ENCODE measurements at regions not wholly inside any gene's neighbourhood (a gene's known extent, or its start where the extent isn't known, plus 50 kb on each side); places are given as distances from the start of the nearest gene placed in this dataset.

DNA sequence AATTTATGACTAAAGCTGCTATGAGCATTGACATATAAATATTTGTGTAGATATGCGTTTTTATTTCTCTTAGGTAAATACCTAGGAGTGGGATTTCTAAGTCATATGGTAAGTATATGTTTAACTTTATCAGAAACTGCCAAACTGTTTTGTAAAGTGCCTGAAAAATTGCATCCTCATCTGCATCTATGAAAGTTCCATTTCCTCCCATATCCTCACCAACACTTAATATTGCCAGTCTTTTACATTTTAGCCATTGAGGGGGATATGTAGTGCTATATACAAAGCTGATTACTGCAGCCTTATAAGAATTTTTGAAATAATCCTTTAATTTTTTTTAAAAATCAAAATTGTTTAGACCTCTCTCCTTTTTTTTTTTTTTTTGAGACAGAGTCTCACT is 123.1 kb upstream of the SPRY4 start:
- TF ChIP-seq YY1 (IDR thresholded peaks at IDR 0.05; ENCODE audit: low read depth) (no peak), ZBTB7A (IDR thresholded peaks at IDR 0.05; ENCODE audit: low read depth) (no peak), CEBPB (IDR thresholded peaks at IDR 0.05) (no peak), FOXM1 (IDR thresholded peaks at IDR 0.05; ENCODE audit: borderline replicate concordance, low read depth) (no peak), EP300 (IDR thresholded peaks at IDR 0.05; ENCODE audit: borderline replicate concordance) (no peak), EGR1 (IDR thresholded peaks at IDR 0.05) (no peak), NFIC (IDR thresholded peaks at IDR 0.05) (no peak), RAD21 (IDR thresholded peaks at IDR 0.05; ENCODE audit: low read depth) (no peak), TAF1 (IDR thresholded peaks at IDR 0.05; ENCODE audit: low read depth) (no peak), TEAD4 (IDR thresholded peaks at IDR 0.05) (no peak), CREB1 (IDR thresholded peaks at IDR 0.05; ENCODE audit: low read depth) (no peak), TCF12 (IDR thresholded peaks at IDR 0.05; ENCODE audit: low read depth) (no peak)
- TF ChIP-seq, protein P1, sequence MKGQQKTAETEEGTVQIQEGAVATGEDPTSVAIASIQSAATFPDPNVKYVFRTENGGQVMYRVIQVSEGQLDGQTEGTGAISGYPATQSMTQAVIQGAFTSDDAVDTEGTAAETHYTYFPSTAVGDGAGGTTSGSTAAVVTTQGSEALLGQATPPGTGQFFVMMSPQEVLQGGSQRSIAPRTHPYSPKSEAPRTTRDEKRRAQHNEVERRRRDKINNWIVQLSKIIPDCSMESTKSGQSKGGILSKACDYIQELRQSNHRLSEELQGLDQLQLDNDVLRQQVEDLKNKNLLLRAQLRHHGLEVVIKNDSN (IDR thresholded peaks at IDR 0.05) = no peak
- TF ChIP-seq, protein P2, sequence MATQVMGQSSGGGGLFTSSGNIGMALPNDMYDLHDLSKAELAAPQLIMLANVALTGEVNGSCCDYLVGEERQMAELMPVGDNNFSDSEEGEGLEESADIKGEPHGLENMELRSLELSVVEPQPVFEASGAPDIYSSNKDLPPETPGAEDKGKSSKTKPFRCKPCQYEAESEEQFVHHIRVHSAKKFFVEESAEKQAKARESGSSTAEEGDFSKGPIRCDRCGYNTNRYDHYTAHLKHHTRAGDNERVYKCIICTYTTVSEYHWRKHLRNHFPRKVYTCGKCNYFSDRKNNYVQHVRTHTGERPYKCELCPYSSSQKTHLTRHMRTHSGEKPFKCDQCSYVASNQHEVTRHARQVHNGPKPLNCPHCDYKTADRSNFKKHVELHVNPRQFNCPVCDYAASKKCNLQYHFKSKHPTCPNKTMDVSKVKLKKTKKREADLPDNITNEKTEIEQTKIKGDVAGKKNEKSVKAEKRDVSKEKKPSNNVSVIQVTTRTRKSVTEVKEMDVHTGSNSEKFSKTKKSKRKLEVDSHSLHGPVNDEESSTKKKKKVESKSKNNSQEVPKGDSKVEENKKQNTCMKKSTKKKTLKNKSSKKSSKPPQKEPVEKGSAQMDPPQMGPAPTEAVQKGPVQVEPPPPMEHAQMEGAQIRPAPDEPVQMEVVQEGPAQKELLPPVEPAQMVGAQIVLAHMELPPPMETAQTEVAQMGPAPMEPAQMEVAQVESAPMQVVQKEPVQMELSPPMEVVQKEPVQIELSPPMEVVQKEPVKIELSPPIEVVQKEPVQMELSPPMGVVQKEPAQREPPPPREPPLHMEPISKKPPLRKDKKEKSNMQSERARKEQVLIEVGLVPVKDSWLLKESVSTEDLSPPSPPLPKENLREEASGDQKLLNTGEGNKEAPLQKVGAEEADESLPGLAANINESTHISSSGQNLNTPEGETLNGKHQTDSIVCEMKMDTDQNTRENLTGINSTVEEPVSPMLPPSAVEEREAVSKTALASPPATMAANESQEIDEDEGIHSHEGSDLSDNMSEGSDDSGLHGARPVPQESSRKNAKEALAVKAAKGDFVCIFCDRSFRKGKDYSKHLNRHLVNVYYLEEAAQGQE (IDR thresholded peaks at IDR 0.05; ENCODE audit: low read depth) = no peak
- TF ChIP-seq, protein P3, sequence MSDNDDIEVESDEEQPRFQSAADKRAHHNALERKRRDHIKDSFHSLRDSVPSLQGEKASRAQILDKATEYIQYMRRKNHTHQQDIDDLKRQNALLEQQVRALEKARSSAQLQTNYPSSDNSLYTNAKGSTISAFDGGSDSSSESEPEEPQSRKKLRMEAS (IDR thresholded peaks at IDR 0.05) = no peak

DNA sequence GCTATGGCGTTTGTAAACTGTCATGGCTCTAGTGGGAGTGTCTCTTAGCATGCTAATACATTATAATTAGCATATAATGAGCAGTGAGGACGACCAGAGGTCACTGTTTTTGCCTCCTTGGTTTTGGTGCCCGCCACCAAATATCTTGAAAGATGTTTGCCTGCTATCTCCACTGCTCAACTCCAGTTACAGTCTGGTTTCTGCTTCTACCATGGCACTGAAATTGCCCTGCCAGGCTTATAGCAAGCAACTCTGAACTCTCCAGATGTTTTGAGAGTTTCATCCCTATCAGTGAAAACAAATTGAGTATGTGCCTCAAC is 122.1 kb upstream of the SPRY4 start:
- no peak for TF ChIP-seq EP300 (IDR thresholded peaks at IDR 0.05; ENCODE audit: borderline replicate concordance)
- TF ChIP-seq TAF1 (IDR thresholded peaks at IDR 0.05; ENCODE audit: low read depth) = no peak
- TF ChIP-seq YY1 (IDR thresholded peaks at IDR 0.05; ENCODE audit: low read depth) = no peak
- TF ChIP-seq, protein P1 (IDR thresholded peaks at IDR 0.05) = no peak

DNA sequence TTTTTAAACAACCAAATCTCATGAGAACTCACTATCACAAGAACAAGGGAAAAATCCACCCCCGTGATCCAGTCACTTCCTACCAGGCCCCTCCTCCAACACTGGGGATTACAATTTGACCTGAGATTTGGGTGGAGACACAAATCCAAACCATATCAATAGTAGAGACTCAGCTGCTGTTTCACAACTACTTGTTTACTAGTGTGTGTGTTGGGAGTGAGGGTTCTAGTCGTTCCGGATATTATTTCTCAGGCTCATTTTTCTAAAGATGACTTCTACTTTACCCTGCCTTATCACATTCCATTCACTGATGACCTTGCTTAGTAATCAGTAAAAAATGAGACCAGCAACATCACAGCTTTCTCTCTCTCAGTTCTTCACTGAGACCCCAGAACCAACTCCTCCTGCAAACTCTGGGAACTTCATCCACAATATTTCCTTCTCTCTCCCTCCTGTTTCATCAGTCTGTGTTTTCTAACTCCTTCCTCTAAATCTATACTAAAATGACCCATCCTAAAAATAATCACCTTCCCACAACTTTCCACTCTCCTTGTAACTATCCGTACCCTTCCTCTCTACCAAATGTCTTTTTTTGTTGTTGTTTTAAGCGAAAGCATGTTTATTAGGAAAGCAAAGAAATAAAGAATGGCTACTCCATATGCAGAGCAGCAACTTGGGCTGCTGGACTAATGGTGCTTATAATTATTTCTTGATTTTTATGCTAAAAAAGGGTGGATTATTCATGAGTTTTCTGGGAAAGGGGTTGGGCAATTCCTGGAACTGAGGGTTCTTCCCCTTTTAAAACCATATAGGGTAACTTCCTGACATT is 121.5 kb upstream of the SPRY4 start:
- TF ChIP-seq FOXM1 (IDR thresholded peaks at IDR 0.05; ENCODE audit: borderline replicate concordance, low read depth) = no peak
- TF ChIP-seq, protein P3 (IDR thresholded peaks at IDR 0.05) = no peak
- no peak for TF ChIP-seq EP300 (IDR thresholded peaks at IDR 0.05; ENCODE audit: borderline replicate concordance)
- no peak for TF ChIP-seq NFIC (IDR thresholded peaks at IDR 0.05)
- no peak for TF ChIP-seq RAD21 (IDR thresholded peaks at IDR 0.05; ENCODE audit: low read depth)
- no peak for TF ChIP-seq YY1 (IDR thresholded peaks at IDR 0.05; ENCODE audit: low read depth)
- no peak for TF ChIP-seq TCF12 (IDR thresholded peaks at IDR 0.05; ENCODE audit: low read depth)
- TF ChIP-seq CEBPB (IDR thresholded peaks at IDR 0.05) = no peak
- no peak for TF ChIP-seq TEAD4 (IDR thresholded peaks at IDR 0.05)
- TF ChIP-seq, protein P1 (IDR thresholded peaks at IDR 0.05) = no peak
- TF ChIP-seq EGR1 (IDR thresholded peaks at IDR 0.05) = no peak
- TF ChIP-seq ZBTB7A (IDR thresholded peaks at IDR 0.05; ENCODE audit: low read depth) = no peak
- TF ChIP-seq, protein P2 (IDR thresholded peaks at IDR 0.05; ENCODE audit: low read depth) = no peak
- no peak for TF ChIP-seq TAF1 (IDR thresholded peaks at IDR 0.05; ENCODE audit: low read depth)
- TF ChIP-seq CREB1 (IDR thresholded peaks at IDR 0.05; ENCODE audit: low read depth) = no peak

DNA sequence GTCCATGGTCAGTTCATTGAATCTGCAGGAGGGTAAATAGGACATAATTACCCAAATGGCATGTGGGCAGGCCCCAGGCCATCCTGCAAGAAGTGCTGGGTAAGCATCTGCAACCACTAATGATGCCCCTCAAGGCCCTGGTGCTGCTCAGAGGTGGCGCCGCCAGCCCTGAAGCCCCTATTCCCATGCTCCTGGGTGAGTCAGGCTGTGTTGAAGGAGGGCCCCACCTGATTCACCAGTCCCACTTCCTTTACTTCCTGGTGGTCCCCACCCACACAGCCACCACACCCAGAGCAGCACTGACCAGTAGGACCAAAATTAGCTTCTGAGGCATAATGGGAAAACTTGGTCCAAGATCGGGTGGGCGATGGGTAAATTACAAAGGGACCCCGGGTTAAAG is 120.4 kb upstream of the SPRY4 start:
- no peak for TF ChIP-seq RAD21 (IDR thresholded peaks at IDR 0.05; ENCODE audit: low read depth)
- TF ChIP-seq, protein P1 (IDR thresholded peaks at IDR 0.05) = no peak
- TF ChIP-seq, protein P2 (IDR thresholded peaks at IDR 0.05; ENCODE audit: low read depth) = no peak
- TF ChIP-seq CEBPB (IDR thresholded peaks at IDR 0.05) = no peak
- no peak for TF ChIP-seq TEAD4 (IDR thresholded peaks at IDR 0.05)
- no peak for TF ChIP-seq EP300 (IDR thresholded peaks at IDR 0.05; ENCODE audit: borderline replicate concordance)
- TF ChIP-seq TAF1 (IDR thresholded peaks at IDR 0.05; ENCODE audit: low read depth) = no peak
- no peak for TF ChIP-seq TCF12 (IDR thresholded peaks at IDR 0.05; ENCODE audit: low read depth)
- TF ChIP-seq CREB1 (IDR thresholded peaks at IDR 0.05; ENCODE audit: low read depth) = no peak
- TF ChIP-seq YY1 (IDR thresholded peaks at IDR 0.05; ENCODE audit: low read depth) = no peak
- TF ChIP-seq ZBTB7A (IDR thresholded peaks at IDR 0.05; ENCODE audit: low read depth) = no peak
- no peak for TF ChIP-seq EGR1 (IDR thresholded peaks at IDR 0.05)
- TF ChIP-seq NFIC (IDR thresholded peaks at IDR 0.05) = no peak
- no peak for TF ChIP-seq FOXM1 (IDR thresholded peaks at IDR 0.05; ENCODE audit: borderline replicate concordance, low read depth)
- TF ChIP-seq, protein P3 (IDR thresholded peaks at IDR 0.05) = no peak
